GM18870 (cell line): ENCODE measurements at regions not wholly inside any gene's neighbourhood (a gene's known extent, or its start where the extent isn't known, plus 50 kb on each side); places are given as distances from the start of the nearest gene placed in this dataset.

ENCODE experiments used
- ATAC-seq: cut with Tn5 transposase; IDR thresholded peaks from one replicate; pipeline ENCODE4 v1.9.1; 2021; ENCODE audit warnings: moderate library complexity; ENCODE audit not compliant: unreplicated experiment

DNA sequence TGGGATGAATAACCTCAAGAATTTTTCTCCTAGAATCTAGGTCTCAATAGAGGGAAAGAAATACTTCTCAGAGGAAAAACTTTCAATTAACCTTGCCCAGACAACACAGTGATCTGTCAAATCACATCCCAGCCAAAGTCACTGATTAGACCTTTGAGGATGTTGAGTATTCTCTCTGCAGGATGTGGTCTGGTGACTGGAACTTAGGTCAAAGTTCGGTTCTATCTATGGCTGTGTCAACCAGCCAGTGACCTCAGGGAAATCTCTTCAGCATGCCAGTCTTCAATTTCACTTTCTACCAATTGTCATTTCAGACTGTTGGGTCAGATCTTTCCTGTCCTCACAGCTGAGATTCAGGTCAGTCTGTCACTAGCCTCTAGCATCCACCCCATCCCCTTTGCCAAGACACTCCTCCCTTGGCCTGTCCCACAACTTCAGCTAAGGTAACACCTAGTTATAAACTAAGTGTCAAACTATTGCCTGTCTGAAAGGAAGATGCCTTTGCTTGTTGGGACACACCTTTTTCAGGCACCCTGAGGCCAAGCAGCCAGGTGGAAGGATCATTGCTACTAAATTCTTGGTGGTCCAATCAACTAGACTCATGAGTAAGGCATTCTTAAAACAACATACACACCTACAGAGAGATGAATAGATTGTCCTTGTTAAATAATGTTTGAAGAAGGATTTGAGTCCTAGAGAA lies 156.3 kb upstream of the FST start:
- peak; percentile 93 for ATAC-seq

DNA sequence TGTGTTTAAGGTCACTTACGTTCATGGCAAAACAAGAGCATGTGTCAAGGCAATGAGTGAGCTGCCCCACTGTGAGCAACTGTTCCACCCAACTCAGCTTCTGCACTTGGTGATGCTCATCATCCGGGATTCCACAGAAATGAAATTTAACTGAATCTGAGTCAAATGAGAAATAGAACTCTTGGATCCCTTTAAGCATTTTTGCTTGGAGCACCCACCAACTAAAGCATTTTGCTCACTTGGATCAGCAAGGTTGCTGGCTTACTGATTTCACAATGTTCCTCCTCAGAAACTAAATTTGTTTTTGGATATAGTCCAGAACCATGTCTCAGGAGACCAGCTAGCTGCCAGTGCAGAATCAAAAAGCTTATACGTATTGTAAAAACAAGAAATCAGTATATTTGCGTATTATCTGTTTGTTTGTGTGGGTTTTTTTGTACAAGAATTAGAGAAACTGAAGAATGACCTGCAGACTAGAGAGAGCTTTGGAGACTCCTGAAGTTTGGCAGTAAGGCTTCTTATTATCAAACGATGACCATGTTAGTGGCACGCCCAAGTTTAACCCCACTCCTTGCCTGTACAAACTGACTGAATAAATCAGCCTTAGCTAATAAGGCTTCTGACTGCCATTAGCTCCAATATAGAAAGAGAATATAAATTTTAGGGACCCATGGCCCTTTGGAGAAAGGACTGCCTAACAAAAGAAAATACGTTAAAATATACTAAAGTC lies 153.8 kb upstream of the FST start:
- no peak for ATAC-seq

- no peak for ATAC-seq
Observed at GRCh38 chr5:53327811-53328334, 152.6 kb upstream of the FST start.

- no peak for ATAC-seq
Observed at GRCh38 chr5:53330491-53330890, 149.9 kb upstream of the FST start.

DNA sequence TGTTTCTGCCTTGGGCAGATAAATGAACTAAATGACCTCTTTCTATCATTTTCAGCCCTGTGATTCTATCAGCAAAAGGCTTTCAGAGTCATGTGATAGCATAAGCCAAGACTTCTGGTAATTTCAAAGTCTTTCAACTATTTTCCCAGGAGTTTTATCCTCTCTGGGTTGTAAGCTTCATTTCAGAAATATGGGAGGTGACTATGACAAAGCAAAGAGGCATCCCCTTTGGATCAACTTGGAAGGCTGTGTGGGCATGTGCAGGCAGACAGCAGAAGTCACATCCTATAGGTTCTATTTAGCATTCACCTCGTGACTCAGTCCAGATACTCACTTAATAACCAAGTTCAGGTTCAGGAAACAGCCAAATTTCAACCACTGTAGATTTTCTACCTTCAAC lies 149.0 kb upstream of the FST start:
- no peak for ATAC-seq

DNA sequence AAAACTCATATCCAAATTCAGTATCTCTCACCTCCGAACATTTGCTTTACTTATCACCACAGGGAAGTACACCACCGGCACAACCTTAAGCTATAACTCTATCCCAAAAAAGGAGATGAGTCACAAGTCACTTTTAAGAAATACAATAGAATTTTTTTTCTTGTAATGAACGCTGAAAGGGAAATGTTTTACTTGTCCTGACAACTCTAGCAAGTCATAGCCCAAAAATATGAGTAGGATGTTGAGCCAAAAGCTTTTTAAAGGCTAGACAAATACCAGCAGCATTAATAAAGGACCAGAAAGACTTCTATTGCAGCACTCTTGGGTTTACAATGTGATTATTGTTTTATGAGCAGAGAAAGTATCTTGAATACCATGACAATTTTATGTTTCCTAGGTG lies 147.3 kb upstream of the FST start:
- no peak for ATAC-seq

DNA sequence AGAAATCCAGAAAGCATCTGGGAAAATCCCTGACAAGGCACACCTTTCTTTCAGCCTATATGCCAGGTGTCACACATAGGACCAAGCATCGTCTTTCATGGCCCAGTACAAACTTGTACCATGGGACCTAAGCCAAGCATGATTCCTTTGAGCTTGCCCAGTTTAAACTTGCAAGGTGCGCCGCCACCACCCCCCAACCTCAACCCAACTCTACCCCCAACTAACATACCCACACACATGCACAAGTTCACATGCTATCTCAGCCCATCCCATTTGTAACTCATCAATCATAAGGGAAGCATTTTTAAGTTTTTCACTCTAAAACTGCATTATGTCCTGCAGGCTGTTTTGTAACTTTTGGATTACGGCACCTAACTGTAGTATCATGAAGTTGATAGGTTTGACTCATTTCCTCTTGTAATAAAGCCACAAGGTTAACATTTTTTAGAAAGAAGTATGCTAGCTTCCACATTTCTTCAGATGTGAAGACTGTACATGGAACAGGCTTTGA lies 145.9 kb upstream of the FST start:
- no peak for ATAC-seq

DNA sequence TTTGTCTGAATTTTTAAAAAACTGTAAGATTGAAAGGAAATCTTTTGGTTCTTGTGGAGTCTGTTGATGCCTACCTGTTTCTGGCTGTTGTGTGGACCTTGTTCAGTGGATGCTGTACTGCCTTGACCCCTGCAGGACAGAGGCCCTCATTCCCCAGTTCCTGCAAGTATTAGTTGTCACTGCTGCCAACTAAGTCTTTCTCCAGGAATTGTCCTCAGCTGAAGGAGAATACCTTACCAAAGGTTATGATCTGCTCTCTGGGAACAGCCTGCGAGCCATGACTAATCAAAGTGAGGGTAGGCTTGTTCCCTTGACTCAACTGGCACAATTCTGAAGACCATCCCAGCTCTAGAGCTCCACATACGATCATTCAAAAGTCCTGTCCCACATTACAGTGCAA lies 145.3 kb upstream of the FST start:
- ATAC-seq, result no peak

GRCh38 chr5:53337827-53338226 lies 142.6 kb upstream of the FST start:
- ATAC-seq, result no peak

DNA sequence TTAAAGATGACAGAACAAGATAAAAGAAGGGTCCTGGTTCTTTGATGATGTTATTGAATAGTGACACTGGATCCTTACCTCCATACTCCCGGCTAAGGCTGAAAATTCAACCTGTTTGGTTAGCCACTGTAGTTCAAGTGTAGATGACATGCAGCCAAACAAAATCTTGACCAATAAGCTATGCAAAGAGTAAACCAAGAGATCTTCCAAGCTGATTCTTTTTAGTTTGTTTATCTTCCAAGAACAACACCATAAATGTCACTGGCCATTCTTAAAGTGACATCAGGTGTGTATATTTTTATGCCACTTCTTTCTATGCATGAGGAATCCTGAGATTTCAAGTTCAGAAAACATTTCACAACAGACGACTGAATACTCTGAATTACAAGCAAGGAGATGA lies 141.5 kb upstream of the FST start:
- no peak for ATAC-seq

GRCh38 chr5:53339962-53340540 lies 140.4 kb upstream of the FST start:
- no peak for ATAC-seq

DNA sequence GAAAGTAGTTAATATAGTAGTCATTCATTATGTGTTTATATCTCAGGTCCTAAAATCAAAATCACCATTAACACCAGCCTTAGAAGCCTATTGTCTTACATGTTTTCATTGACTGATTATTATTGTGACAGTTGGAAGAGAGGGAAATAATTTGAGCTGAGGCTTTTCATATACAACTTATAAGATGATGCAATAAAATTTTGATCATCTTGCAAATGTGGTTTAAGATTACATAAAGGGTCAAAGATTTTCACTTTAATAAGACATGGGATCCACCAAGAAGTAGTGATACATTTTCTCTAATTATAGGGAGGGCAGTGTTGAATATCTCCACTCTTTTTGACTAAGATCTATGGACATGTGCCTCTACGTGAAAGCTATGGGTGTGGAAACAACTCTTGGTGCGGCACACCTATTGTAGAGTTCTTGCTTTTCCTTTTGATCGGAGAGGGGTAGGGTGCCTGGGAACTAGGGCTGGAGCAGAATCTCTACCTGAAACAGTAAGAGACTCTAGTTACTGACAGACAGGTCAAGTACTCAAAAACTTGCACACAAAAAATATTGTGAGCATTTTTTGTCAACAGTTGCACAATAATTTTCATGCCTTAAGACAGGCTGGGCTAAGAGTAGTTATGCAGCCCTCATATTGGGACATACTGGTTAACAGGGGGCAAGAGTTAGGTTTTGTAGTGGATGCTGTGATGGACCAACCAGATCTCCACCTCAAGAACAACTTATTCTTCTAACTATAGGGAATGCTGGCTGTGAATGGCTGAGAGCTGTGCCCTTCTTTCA lies 139.3 kb upstream of the FST start:
- ATAC-seq, result no peak

DNA sequence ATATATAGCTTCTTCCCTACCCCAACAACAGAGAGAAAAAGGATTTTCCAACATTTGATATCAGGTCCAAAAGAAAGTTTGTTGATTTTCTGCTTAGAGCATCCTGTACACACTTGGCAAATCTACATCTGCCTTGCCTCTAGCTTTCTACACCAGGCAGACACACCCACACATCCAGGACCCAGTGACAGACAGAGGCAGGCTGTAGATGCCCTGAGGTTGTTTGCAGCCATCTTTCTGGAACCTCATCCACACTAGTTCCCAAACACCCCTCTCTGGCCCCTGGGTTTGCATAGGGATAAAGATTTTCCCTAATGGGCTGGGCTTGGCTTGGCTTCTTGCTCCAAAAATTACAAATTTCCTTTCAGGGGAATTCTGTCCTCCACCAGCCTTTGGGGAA lies 138.2 kb upstream of the FST start:
- no peak for ATAC-seq

- no peak for ATAC-seq
Observed at GRCh38 chr5:53343187-53343586, 137.2 kb upstream of the FST start.

GRCh38 chr5:53350368-53350767 lies 130.1 kb upstream of the FST start:
- no peak for ATAC-seq

DNA sequence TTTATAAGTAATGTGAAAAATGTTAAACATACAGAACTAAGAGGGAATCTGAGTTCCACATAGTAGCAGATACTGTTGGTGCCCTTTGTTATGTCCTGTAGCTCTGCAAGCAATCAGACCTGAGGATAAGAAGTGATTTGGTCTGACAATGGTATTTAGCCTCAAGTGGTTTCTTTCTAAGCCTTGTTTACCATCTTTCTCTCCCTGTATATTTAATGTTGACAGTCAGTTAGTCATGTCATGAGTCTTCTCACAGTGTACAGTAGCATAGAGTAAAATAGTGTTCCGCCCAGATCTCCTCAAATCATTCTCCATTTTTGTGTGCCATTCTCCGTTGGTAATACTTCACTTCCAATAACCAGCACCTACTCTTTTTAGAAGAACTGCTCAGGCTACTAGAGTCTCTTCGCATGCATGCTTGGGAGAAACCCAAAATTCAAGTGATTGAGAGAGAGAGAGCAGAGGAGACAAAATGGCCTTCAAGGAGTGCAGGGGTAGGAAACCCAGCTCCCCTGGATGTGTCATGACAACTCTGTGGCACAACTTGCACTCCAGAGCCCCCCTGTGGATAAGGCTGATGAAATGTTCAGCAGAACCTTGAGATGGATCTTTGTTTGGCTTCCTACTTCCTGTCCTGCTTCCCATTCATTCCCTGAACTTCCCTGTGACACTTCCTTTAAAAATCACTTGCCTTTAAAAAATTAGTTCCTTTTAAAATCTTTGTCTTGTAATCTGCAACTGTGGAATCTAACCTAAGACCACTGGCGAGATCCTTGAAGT lies 129.2 kb upstream of the FST start:
- no peak for ATAC-seq

- no peak for ATAC-seq
Observed at GRCh38 chr5:53355316-53355715, 125.1 kb upstream of the FST start.

DNA sequence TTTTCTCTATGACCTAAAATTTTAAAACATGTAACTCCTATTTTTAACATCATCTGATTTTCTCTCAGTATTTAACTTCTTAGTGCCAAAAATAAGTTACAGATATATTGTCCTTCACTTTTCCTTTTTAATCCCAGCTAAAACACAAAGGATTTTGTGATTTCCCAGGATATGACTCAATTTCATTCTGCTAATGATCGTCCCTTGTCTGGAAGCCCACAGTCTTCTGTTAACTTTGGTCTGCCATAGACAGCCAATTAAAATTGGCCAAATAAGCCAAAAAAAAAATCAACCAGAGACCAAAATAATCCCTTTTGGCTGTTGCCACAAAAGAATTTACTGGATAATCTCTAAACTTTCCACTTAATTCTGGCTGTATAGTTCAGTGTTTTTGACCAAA lies 124.5 kb upstream of the FST start:
- ATAC-seq, result no peak

DNA sequence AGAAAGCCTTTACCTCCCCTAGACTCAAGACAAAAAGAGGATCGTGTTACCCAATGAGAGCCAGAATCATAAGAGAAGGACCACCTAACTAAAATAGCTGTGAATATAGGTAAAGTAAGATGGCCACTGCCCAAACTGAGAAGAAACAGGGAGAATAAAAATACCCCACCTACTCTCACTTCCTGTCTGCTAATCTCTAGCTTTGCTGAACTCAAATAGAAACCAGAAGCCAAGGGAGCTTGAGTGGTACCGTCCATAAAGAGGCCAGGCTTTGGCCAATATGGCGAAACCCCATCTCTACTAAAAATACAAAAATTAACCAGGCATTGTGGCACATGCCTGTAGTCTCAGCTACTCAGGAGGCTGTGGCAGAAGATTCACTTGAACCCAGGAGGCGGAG lies 123.0 kb upstream of the FST start:
- no peak for ATAC-seq

DNA sequence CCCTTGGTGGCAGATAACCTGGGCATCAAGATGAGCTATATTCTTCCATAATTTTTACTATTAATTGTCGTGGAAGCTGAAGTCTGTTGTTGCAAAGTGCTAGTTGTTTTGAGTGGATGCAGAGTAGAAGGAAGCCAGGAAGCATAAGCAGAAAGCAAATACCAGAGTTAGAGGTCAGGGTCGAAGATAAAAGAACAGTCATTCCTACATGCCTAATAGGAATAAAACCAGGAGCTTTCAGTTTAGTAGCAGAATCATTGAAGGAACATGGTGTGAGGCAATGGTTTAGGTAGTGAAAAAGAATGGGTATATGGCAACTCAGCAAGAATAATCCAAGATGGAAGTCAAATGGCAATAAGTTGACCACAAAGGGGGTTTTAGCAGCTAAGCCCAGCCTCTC lies 121.6 kb upstream of the FST start:
- ATAC-seq, result no peak
